AG09309 (cell line): ENCODE measurements at regions not wholly inside any gene's neighbourhood (a gene's known extent, or its start where the extent isn't known, plus 50 kb on each side); places are given as distances from the start of the nearest gene placed in this dataset.

Experiments
- DNase-seq: peaks from one replicate; pipeline ENCODE4 v3.0.0-alpha.2; 2010; ENCODE audit warnings: low read depth
- H3K4me3 ChIP-seq: 2 replicates; pipeline ENCODE4 v1.5.1; 2011; ENCODE audit warnings: mild to moderate bottlenecking, low read depth, low read length, moderate library complexity; ENCODE audit not compliant: control insufficient read depth
- TF ChIP-seq, protein P1 (sequence below): IDR thresholded peaks from 2 replicates; pipeline ENCODE4 v1.5.1; 2011; ENCODE audit warnings: mild to moderate bottlenecking, low read depth, low read length, inconsistent platforms; ENCODE audit not compliant: insufficient read depth, control insufficient read depth; ENCODE audit errors: missing control alignments

DNA sequence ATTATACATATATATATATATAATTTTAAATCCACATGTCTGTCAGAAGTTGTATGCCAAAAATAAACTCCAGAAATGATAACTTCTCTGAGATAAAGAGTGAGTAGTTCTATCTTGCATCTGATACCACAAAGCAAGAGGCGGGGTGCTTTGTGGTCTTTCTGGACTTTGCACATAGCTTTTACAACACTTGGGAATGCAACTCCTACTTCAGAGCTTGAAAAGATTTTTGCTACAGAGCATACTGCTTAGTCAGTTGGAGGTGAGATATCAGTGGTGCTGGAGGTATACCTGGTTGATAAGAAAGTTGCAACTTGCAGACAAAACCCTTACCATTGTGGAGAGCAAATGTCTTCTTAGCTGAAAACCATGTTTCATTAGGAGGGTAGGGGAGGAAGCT, 1384.5 kb upstream of the NUDT12 start:
- TF ChIP-seq, protein P1, sequence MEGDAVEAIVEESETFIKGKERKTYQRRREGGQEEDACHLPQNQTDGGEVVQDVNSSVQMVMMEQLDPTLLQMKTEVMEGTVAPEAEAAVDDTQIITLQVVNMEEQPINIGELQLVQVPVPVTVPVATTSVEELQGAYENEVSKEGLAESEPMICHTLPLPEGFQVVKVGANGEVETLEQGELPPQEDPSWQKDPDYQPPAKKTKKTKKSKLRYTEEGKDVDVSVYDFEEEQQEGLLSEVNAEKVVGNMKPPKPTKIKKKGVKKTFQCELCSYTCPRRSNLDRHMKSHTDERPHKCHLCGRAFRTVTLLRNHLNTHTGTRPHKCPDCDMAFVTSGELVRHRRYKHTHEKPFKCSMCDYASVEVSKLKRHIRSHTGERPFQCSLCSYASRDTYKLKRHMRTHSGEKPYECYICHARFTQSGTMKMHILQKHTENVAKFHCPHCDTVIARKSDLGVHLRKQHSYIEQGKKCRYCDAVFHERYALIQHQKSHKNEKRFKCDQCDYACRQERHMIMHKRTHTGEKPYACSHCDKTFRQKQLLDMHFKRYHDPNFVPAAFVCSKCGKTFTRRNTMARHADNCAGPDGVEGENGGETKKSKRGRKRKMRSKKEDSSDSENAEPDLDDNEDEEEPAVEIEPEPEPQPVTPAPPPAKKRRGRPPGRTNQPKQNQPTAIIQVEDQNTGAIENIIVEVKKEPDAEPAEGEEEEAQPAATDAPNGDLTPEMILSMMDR, result no peak
- H3K4me3 ChIP-seq, result no peak overlapping the region
- DNase-seq, result no peak

- no peak for DNase-seq
- TF ChIP-seq, protein P1, result no peak
- H3K4me3 ChIP-seq, result no peak overlapping the region
Observed at GRCh38 chr5:104942735-104943134, 1380.1 kb upstream of the NUDT12 start.

DNA sequence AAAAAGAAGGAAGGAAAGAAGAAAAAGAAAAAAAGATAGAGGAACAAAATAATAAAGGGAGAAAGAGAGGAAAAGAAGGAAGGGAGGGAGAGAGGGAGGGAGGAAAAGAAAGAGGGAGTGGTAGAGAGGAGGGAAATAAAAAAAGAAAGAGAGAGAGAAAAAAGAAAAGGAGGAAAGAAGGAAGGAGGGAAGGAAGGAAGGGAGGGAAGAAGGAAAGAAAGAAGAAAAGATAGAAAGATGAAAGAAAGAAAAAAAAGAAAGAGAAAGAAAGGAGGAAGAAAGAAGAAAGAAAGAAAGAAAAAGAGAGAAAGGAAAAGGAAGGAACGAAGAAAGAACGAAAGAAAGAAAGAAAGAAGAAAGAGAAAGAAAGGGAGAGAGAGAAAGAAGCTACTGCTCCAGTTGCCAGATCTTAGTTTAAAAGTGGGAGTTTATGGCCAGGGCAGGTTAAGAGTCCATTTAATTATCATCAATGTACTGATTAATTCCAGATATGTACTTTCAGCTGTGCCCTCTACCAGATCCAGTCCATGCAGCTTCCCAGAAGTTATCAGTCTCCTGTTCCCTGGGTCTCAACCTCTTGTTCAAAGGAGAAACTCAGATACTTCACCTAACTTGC, 1378.5 kb upstream of the NUDT12 start:
- no peak overlapping the region for H3K4me3 ChIP-seq
- DNase-seq, result no peak
- TF ChIP-seq, protein P1, result no peak

- DNase-seq, result no peak
- H3K4me3 ChIP-seq, result no peak overlapping the region
- TF ChIP-seq, protein P1, result no peak
Observed at GRCh38 chr5:104937598-104937997, 1375.0 kb upstream of the NUDT12 start.

GRCh38 chr5:104932431-104932830, 1369.8 kb upstream of the NUDT12 start:
- DNase-seq, result no peak
- no peak overlapping the region for H3K4me3 ChIP-seq
- TF ChIP-seq, protein P1, result no peak

DNA sequence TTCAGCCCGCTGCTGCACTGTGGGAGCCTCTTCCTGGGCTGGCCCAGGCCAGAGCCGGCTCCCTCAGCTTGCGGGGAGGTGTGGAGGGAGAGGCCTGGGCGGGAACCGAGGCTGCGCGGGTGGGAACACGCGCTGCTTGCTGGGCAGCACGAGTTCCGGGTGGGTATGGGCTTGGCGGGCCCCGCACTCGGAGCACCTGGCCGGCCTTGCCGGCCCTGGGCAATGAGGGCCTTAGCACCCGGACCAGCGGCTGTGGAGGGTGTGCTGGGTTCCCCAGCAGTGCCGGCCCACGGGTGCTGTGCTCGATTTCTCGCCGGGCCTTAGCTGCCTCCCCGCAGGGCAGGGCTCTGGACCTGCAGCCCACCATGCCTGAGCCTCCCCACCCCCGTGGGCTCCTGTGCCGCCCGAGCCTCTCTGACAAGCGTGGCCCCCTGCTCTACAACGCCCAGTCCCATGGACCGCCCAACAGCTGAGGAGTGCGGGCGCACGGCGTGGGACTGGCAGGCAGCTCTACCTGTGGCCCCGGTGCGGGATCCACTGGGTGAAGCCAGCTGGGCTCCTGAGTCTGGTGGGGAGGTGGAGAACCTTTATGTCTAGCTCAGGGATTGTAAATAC, 1366.4 kb upstream of the NUDT12 start:
- no peak overlapping the region for H3K4me3 ChIP-seq
- TF ChIP-seq, protein P1, result no peak
- DNase-seq, result no peak
